Prostate gland (tissue), 2 donors: ENCODE measurements at regions not wholly inside any gene's neighbourhood (a gene's known extent, or its start where the extent isn't known, plus 50 kb on each side); places are given as distances from the start of the nearest gene placed in this dataset.

Experiments used
- POLR2A ChIP-seq: fragments of 450-650 bp; IDR thresholded peaks from one replicate; pipeline ENCODE4 v1.6.1; 2016; ENCODE audit warnings: antibody characterized with exemption, mild to moderate bottlenecking
- POLR2AphosphoS5 ChIP-seq: sonication (generic); formaldehyde crosslinking; IDR thresholded peaks from one replicate; pipeline ENCODE4 v1.6.1; 2017; ENCODE audit warnings: antibody characterized with exemption
- TF ChIP-seq, protein P1 (sequence below), 4 experiments: fragments of 200-600 bp in 2 of 4; fragments of 450-650 bp in 2 of 4; sonication (generic) in 2 of 4; IDR thresholded peaks; 1 replicate in 3 of 4; 2 replicates in 1 of 4; pipeline ENCODE4 v1.5.1; 2016 to 2019; ENCODE audit warnings: antibody characterized with exemption in 4 of 4, mild to moderate bottlenecking in 2 of 4, moderate library complexity in 2 of 4

DNA sequence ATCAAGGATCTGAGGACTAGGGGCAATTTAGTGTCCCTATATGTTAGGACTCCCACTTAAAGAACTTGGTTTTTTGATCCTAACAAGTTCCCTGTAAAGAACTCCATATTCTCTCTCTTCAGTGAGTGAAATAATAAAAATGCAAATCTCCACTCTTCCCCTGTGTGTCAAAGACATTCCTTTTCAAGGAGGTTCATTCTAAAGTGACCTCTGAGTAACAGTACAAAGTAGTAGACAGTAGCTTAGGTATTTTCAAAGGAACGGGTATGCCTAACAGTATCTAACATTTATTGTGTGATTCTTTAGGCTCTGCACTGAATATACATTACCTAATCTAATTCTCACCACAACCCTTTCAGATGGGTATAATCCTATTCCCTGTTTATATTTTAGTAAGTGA is 58.4 kb upstream of the SCOC start:
- TF ChIP-seq, protein P1, sequence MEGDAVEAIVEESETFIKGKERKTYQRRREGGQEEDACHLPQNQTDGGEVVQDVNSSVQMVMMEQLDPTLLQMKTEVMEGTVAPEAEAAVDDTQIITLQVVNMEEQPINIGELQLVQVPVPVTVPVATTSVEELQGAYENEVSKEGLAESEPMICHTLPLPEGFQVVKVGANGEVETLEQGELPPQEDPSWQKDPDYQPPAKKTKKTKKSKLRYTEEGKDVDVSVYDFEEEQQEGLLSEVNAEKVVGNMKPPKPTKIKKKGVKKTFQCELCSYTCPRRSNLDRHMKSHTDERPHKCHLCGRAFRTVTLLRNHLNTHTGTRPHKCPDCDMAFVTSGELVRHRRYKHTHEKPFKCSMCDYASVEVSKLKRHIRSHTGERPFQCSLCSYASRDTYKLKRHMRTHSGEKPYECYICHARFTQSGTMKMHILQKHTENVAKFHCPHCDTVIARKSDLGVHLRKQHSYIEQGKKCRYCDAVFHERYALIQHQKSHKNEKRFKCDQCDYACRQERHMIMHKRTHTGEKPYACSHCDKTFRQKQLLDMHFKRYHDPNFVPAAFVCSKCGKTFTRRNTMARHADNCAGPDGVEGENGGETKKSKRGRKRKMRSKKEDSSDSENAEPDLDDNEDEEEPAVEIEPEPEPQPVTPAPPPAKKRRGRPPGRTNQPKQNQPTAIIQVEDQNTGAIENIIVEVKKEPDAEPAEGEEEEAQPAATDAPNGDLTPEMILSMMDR (IDR thresholded peaks at IDR 0.05) = no peak
- no peak for TF ChIP-seq POLR2A
- no peak for TF ChIP-seq POLR2AphosphoS5
